ENCODE measurements at regions not wholly inside any gene's neighbourhood (a gene's known extent, or its start where the extent isn't known, plus 50 kb on each side); places are given as distances from the start of the nearest gene placed in this dataset.

DNA sequence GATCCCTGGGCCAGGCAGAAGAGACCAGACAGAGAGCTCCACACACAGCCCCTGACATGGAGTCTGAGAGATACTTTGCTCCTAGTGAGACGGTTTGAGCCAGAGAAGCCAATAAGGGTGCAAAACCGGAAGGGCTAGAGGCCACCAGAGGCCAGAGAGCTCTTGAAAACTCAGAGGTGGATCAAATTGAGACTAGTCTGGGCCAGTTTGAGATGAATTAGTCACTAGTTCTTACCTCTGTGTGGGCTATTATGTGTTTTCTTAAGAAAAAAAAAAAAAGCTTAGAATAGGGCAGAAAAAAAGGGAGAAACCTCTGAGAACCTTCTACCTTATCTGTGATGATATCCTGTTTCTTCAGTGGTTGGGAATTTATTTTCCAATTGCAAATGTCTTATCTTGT lies 110.4 kb upstream of the EDNRA start:
- no peak for DNase-seq

DNA sequence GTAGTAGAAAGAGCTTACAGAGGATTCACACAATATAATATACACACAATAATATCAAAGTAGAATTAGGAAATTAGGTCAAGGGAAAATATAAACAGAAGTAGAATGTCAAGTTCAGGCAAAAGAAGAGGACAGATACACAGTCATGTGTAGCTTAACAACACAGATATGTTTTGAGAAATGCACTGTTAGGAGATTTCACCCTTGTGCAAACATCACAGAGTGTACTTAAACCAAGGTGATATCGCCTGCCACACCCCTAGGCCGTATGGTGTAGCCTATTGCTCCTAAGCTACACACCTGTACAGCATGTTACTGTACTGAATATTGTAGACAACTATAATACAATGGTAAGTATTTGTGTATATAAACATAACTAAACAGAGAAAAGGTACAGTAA lies 110.0 kb upstream of the EDNRA start:
- no peak for DNase-seq

DNA sequence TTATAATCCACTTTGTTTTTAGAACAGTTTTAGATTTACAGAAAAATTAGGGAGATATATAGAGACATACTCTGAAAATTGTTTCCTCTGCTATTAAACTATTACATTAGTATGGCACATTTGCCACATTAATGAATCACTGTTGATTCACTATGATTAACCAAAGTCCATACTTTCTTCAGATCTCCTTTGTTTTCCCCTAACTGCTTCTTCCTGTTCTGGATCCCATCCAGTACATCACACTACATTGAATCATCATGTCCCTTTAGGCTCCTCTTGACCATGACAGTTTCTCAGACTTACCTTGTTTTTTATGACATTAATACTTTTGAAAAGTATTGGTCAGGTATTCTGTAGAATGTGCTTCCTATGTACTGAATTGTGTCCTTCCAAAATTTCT lies 109.2 kb upstream of the EDNRA start:
- DNase-seq: no peak

DNA sequence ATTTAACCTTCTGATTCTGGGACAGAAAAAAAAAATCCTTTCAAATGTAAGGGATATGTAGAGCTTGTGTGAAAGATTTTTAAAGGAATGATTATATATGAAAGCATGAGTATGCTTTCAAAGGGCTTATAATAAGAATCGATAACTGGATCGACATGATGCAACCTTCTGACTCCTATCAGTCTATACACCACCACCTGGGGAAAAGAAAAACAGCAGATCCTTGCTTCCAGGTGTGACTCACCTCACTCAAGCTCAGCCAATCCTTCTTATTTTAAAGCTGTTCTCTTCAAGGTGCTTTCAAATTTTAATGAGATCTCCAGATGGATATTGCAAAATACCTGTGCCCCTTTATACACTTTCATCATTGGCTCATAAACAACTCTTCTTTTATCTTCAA lies 102.1 kb upstream of the EDNRA start:
- DNase-seq: no peak

DNA sequence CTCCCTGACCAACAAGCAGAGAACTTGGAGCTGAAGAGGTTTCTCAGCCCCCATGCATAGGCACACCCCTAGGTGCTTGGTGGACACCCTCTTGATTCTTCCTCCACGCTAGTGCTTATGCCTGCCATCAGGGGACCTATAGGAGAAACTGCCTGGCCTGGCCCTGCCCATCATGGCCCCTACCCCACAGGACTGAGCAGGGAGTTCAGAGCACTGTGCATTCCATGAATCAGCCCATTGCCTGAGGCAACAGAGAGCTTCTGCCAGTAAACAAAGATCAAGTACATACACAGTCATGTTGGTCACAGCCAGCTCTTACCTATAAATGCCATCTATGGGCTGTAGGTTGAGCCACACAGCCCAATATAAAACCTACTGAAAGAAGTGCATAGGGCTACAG lies 99.1 kb upstream of the EDNRA start:
- no peak for DNase-seq

DNA sequence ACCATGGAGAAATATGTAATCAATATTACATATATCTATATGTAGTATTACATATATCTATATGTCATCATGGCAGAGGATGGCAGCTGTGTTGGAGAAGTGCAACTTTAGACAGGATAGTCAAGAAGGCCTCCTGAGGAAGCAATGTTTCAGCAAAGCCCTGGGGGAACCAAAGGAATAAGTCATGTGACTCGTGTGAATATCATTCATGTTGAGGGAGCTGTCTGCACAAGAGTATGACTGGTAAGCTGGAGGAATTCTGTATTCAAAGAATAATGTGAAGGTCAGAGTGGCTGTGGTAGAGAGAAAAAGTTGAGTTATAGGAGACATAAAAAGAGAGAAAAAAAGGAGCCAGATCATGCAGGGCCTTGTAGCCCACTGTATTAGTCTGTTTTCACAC lies 92.9 kb upstream of the EDNRA start:
- no peak for DNase-seq

DNA sequence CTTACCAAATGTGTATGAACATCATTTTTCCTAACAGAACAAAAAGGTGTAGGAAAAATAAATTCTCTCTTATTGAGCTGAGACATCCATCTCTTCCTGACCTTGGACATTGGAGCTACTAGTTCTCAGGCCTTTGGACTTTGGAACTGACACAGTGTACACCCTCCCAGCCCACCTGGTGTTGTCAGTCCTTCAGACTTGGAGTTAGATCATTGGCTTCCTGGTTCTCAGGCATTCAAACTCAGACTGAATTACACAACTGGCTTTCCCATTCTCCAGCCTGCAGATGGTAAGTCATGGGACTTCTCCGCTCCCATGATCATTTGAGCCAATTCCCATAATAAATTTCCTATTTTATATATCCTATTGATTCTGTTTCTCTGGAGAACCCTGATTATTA lies 84.8 kb upstream of the EDNRA start:
- DNase-seq: no peak

DNA sequence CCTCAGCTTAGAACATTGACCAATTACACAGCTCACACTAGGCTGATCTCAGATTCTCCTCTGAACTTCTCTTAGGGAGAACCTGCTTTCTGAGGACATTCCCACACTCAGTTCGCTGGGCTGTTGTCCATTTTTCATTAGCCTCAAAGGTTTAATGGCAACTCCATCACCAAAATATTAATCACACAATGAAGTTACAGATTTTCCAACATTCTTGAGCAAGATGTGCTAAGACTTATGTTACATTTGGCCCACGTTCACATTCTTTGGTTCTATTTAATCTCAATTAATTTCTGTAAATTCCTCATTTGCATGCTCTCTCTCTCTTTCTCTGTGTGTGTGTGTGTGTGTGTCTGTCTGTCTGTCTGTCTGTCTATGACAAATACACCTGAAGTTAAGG lies 82.3 kb upstream of the EDNRA start:
- DNase-seq: no peak

DNA sequence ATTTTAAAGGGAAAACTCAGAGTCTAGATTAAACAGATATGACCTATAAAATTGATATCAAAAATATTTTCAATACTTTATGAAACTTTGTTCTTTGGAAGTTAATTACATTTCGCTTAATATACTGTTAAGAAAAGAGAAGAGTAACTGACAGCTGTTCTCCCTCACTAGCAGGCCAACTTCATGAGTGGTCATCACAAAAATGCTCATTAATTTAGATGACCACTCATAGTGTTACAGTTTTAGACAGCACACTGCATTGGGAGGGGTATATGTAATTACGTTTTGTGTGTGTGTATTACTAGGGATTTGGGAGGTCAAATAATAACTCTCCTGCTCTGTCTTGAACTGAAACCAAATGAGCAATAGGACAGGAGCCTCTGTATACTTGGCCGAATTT lies 80.2 kb upstream of the EDNRA start:
- DNase-seq: no peak

DNA sequence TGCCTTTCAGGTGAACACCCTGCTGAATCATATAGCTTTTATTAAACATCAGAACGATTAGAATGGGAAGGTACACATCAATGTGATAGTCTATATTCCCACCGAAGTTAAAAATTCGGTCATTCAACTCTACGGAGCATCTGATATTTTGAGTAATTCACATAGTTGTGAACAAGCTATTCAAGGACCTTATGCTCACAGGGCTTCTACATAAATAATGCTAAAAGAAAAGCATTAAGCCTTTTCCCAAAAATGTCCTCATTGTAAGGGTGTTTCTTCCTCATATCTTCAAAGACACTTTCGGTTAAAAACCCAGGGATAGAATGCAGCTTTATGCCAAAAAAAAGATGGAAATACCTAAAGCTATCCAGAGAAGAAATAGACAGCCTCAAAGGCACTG lies 79.7 kb upstream of the EDNRA start:
- DNase-seq: no peak

DNA sequence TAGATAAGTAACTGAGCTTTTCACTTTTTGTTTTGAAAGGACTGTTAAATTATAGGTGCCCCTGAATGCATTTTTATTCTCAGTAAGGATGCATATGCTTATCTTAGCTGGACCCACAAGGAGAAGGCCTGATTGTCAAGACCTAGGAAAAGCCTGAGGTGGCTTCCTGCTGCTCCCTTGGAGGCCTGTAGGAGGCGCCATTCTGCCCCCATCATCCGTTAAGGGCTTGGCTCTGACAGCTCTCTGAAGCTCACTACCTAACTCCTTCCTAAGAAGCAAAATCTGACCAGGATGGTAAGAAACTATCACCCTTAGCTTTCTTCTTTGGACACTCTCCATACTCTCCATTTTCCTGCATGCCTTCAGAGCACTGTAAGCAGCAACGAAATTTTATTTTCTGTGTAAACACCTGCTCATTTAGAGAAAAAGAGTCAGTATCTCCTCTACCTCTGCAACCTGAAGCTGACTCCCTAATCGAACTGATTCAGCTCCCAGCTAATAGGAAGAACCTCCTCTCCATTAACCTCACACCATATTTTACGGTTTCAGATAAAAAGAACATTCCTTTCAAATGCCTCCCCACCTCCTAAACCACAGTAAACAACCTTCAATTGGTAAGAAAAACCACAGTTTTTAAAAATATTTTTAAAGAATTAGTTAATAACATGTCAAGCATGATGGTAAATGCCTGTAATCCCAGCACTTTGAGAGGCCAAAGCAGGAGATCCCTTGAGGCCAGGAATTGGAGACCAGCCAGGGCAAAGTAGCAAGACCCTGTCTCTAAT lies 73.4 kb upstream of the EDNRA start:
- DNase-seq: no peak

DNA sequence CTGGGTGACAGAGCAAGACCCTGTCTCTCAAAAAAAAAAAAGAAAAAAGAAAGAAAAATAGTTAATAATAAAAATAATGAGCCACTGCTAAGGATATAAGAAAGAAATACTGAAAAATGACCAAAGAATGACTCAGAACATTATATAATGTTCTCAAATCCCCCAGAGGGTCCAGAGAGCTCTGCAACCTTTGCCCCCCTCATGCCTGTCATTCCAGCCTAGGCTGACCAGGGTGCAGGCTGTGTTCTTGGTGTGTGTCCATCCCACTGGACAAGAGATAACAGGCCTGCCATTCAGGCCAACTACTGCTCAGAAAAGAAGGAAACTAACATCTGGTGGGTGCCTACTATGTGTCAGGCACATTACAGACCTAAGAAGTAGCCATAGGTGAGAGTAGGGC lies 72.7 kb upstream of the EDNRA start:
- no peak for DNase-seq

DNA sequence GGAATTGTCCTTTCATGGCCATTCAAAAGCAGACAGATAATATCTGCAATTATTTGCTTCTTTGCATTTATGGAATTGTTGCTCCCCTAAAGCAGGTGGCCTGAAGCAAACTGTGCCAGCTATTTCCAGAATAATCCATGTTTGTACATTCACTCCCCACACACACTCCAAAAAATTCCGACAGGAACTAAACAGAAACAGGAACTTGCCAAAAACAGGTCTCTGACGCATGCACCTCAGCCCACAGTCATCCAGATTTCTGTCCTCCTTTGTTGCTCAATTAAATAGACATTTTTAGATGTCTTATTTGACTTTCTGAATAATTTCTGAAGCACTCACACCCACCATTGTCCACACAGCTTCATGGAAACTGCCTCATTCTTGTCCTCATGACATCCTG lies 71.5 kb upstream of the EDNRA start:
- no peak for DNase-seq

DNA sequence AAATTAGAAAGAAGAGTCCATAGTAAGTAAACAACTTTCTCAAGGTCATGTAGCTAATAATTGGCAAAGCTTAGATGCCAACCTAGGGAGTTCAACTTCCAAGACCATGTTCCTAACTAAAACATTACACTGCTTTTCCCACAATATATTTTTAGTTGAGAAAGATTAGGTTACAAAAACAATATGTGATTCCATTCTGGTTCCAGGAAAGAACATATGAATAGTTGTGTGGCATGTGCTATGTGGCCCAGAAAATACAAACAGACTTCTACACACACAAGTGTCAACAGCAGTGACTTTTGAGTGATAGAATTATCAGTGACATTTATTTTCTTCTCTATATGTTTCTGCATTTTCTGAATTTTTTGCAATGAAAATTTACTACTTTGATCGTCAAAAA lies 62.7 kb upstream of the EDNRA start:
- no peak for DNase-seq

DNA sequence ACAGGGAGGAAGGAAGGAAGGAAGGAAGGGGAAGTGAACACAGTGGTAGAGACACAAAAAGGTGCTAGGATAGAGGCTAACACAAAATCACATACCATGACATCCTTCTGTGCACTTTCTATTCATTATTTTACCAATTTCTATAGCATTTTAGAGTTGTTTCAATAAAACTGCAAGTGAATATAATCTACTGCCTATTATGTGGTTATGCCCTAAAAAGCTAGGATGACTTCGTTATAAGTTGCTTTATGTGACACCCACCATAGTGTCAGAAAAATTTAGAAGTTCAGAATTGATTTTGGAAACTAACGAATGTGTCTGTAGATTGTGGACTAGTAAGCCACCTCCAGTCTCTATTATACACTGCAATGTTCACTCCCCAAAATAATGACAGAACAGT lies 59.4 kb upstream of the EDNRA start:
- no peak for DNase-seq

DNA sequence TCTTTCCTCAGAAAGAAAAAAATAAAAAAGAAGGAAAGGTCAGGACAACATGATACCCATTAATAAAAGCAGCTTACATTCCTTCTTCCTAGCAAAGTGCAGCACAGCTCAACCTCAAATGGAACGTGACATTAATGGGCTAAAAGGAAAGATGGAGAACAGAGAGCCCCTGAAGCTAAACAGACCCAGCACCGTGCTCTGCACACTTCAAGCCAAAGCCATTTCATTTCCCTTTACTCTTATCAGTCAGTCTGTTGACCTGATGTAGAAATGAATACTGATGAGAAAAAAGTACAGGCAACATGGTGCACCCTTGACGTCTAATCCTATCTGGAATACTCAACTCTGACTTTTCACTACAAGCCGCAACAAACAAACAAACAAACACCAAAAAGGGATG lies 57.7 kb upstream of the EDNRA start:
- no peak for DNase-seq

DNA sequence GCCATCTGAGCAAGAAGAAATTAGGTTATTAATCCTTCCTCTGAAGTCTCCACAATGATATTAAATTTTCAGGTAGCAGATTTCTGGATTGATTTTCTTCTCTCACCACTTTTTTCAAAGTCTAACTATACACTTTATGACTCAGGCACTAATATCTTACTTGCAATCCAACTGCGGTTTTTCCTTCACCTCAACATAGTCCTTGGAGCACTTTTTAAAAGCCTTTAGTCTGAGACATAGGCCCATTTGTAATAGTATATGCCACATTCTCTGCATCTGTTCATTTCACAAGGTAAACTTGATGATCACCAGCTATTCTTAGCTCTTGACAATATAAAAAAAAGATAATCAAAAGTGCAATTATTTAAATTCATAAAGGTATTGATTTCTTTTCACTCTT lies 55.9 kb upstream of the EDNRA start:
- no peak for DNase-seq

DNA sequence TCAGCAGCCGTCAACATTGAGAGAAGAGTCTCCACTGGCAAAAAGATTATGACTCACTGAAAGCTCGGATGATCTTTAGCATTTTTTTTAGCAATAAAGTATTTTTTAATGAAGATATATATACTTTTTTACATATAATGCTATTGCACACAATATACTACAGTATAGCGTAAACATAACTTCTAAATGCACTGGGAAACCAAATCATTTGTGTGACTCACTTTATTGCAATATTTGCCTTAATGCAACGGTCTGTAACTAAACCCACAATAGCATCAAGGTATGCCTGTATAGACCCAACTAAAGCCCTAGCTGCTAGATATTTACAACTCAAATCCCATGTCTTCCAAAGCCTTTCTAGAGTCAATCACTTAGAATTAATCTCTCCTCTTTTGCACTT lies 52.3 kb upstream of the EDNRA start:
- no peak for DNase-seq

DNA sequence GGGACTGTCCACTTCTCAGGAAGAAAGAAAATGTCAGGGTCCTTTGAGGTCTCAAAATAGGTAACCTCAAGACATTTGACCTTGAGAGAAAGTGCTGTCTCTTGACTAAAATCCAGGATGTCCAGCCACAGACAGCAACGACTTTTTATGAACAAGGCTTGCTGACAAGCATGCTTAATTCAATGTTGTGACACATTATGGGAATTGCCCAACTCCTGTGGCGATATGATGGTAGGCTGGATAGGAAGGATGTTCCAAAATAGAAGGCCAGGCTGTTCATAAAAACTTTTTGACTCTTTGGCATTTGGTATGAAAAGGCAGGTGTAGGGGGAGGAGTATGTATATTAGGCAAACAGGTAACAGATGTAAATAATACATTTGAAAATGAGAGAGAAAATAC lies 50.8 kb upstream of the EDNRA start:
- DNase-seq: no peak
